IgD-negative memory B cell (primary cell): ENCODE measurements at regions not wholly inside any gene's neighbourhood (a gene's known extent, or its start where the extent isn't known, plus 50 kb on each side); places are given as distances from the start of the nearest gene placed in this dataset.
"Not testable (repeated sequence)": the region's sequence is repeated elsewhere in the genome, so short reads cannot be mapped to it uniquely, and the experiment has no call there.

ENCODE experiments used
- H3K27ac Mint-ChIP-seq, 3 donors: one replicate each; pipeline ENCODE4 v1.8.0; 2020 to 2022; ENCODE audit warnings: mild to moderate bottlenecking in 3 of 3, mixed read lengths in 3 of 3, moderate library complexity in 1 of 3
- H3K27me3 Mint-ChIP-seq: one replicate; pipeline ENCODE4 v1.8.0; 2021; ENCODE audit warnings: mixed read lengths
- H3K36me3 Mint-ChIP-seq: one replicate; pipeline ENCODE4 v1.8.0; 2020; ENCODE audit warnings: mild to moderate bottlenecking, mixed read lengths
- H3K4me1 Mint-ChIP-seq, 3 donors: one replicate each; pipeline ENCODE4 v1.8.0; 2020 to 2022; ENCODE audit warnings: mixed read lengths in 3 of 3, mild to moderate bottlenecking in 1 of 3
- H3K4me3 Mint-ChIP-seq, 4 donors: one replicate each; pipeline ENCODE4 v1.8.0; 2020 to 2022; ENCODE audit warnings: mild to moderate bottlenecking in 4 of 4, mixed read lengths in 4 of 4, moderate library complexity in 3 of 4
- H3K9me3 Mint-ChIP-seq, 3 donors: one replicate each; pipeline ENCODE4 v1.8.0; 2020 to 2021; ENCODE audit warnings: mixed read lengths in 3 of 3, mild to moderate bottlenecking in 1 of 3

DNA sequence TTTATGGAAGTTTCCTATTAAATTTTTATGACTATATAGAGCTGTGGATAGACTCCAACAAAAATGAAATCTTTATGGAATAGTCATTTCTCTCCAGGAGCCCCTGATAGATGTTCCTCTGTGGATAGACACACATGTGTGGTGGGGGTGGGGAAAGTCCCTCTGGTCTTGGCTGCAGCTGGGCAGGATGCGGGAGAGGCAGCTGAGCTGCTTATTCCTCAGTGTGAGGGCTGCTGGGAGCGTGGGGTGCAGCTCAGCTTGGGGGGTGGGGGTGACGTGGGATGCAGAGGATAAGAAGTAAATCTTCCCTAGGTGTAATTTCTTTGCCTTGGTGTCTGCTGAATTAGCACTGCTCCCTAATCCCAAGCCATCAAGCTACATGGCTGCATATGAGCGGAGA is 192.8 kb upstream of the PLGLB2 start:
- not testable (repeated sequence) for H3K27ac Mint-ChIP-seq, H3K27me3 Mint-ChIP-seq, H3K36me3 Mint-ChIP-seq, H3K4me3 Mint-ChIP-seq, H3K9me3 Mint-ChIP-seq, H3K4me1 Mint-ChIP-seq

DNA sequence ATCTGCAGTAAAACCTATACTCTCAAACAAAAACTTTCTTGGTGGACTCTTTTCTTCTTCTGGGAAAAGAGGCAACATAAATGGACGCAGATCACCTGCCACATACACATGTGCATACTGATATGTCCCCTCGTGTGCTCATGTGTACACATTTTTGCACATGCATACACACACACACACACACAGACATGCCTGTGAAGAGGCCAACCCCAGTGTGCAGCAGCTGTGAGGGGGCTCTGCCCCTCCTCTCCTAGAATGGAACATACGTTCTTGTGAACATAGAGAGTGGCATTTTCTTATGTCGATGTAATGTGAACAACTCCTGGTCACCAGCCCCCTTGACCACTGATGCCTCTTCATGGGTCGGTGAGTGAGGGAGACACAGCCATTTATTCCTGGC is 188.9 kb upstream of the PLGLB2 start:
- H3K4me1 Mint-ChIP-seq, H3K36me3 Mint-ChIP-seq, H3K9me3 Mint-ChIP-seq, H3K27ac Mint-ChIP-seq, H3K27me3 Mint-ChIP-seq, H3K4me3 Mint-ChIP-seq: not testable (repeated sequence)

DNA sequence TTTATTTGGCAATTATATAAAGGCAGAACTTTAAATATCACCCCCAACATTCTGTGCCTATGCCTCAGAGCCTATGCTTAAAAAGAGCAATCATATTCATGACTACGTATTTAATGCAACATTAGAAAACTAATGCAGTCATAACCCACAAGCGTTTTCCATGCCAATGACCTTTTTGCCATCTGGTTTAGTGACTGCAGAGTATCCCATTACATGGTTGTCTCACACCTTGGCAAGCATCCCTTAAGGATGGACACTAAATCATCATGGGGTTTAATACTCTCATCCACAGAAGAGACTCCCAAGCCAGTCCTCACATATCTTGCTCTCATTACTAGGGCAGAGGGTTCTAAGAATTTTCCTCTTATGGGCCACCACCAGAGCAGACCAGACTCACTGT is 188.2 kb upstream of the PLGLB2 start:
- H3K27ac Mint-ChIP-seq, H3K27me3 Mint-ChIP-seq, H3K9me3 Mint-ChIP-seq, H3K4me1 Mint-ChIP-seq, H3K36me3 Mint-ChIP-seq, H3K4me3 Mint-ChIP-seq: not testable (repeated sequence)

DNA sequence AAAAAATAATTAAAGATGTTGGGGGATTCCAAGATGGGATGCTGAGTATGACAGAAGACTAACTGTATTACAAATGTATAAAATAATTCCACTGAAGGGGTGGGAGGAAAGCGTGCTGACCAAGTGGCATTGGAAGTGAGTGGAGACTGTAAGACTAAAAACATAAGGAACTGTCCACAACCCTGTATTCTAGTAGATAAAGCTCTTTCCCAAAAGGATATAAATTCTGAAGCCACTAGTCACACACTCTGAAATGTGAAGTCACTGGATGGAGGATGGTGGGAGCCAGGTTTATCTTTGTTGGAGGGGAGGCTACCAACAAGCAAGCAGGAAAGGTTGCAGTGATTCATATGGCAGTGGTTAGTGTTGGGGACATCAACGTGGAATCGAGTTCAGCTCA is 182.8 kb upstream of the PLGLB2 start:
- H3K27ac Mint-ChIP-seq, H3K27me3 Mint-ChIP-seq, H3K36me3 Mint-ChIP-seq, H3K4me1 Mint-ChIP-seq, H3K4me3 Mint-ChIP-seq, H3K9me3 Mint-ChIP-seq: not testable (repeated sequence)

DNA sequence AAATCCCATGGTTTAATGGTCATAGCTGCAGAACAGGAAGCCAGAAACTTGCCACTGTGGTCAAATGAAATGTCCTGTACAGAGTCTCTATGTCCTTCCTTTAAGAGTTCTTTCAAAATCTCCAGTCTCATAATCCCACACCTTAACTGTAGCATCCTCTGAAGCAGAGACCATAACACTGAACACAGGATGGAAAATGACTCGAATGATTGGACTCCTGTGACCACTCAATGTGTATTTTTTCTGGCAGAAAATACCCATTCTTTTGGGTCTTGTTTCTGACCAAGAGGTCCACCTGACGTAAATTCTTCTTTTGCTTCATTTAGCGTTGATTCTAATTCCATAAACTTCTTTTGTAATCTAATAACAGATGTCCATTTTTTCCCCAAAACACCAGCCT is 181.4 kb upstream of the PLGLB2 start:
- H3K4me1 Mint-ChIP-seq, H3K27me3 Mint-ChIP-seq, H3K9me3 Mint-ChIP-seq, H3K4me3 Mint-ChIP-seq, H3K27ac Mint-ChIP-seq, H3K36me3 Mint-ChIP-seq: not testable (repeated sequence)

DNA sequence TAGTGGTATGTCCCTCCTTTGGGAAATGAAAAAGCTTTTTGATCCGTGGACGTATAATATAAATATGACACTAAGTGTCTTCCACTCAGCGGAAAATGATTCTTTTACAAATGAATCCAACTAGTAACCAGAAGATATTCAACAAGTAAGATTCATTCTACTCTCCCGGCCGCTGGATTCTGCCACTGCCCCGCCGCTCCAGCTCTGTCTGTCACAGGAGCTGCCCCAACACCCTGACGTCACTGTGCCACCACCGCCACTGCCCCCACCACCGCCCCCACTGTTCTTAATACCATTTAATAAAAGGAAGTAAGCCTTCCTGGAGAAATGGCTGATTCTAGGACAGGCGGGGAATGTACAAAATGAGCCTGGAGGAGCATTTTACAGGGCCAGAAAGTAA is 180.8 kb upstream of the PLGLB2 start:
- H3K4me1 Mint-ChIP-seq, H3K9me3 Mint-ChIP-seq, H3K27me3 Mint-ChIP-seq, H3K27ac Mint-ChIP-seq, H3K4me3 Mint-ChIP-seq, H3K36me3 Mint-ChIP-seq: not testable (repeated sequence)

- H3K4me3 Mint-ChIP-seq, H3K36me3 Mint-ChIP-seq, H3K27ac Mint-ChIP-seq, H3K9me3 Mint-ChIP-seq, H3K27me3 Mint-ChIP-seq, H3K4me1 Mint-ChIP-seq: not testable (repeated sequence)
Measured at GRCh38 chr2:87567912-87568311, 180.0 kb upstream of the PLGLB2 start.

GRCh38 chr2:87568554-87569278 is 179.2 kb upstream of the PLGLB2 start:
- not testable (repeated sequence) for H3K4me1 Mint-ChIP-seq, H3K27ac Mint-ChIP-seq, H3K36me3 Mint-ChIP-seq, H3K9me3 Mint-ChIP-seq, H3K27me3 Mint-ChIP-seq, H3K4me3 Mint-ChIP-seq

DNA sequence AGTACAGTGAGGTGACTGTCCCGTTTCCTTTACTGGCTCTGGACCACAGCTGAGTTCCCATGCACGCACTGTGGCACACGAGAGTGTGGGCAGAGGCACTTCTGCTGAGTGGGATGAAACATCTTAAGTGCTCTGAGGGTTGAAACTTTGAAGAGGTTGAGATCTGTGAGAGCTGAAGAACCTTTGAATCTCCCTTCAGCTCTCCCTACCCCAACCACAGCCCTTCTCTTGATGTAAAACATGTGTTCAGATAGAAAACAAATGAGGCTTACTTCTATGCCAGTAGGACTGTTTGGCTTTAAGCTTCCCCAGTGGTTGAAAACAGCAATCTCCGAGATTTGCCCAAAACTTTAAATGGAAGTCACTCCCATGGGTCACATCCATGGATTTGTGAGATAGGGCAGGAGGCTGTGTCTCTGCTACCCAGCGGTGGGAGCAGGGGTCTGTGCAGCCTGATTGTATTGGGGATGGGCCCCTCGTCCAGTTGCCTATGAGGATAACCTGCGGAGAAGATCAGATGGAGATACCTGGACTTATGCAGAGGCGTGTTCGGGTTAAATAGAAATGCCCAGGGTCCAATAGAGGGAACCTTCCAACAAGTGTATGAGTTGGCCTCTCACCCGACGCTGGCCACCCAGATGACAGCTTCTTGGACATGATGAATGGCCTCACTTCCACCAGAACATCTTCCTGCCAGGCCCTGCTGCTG is 178.0 kb upstream of the PLGLB2 start:
- H3K27me3 Mint-ChIP-seq, H3K27ac Mint-ChIP-seq, H3K9me3 Mint-ChIP-seq, H3K4me3 Mint-ChIP-seq, H3K4me1 Mint-ChIP-seq, H3K36me3 Mint-ChIP-seq: not testable (repeated sequence)

DNA sequence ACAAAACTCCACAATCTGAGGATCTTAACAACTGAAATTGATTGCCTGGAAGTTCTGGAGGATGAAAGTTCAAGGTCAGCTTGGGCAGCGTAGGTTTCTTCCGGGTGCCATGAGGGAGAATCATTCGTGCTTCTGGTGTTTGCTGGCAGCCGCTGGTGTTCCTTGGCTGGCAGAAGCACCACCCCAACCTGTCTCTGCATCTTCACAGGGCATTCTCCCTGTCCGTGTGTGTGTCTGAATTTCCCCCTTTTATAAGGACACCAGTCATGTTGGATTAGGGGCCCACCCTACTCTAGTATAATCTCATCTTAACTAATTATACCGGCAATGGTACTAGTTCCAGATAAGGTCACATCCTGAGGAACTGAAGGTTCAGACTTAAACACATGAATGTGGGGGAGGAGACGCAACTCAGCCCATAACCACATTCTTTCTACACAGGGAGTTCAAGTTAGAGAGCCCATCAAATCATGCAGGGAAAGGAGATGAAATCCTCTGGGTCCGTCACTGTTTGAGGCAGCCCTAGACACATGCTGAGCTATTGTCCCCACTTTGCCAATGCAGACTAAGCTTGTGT is 175.9 kb upstream of the PLGLB2 start:
- H3K27me3 Mint-ChIP-seq = not testable (repeated sequence)

GRCh38 chr2:87572906-87573305 is 175.0 kb upstream of the PLGLB2 start:
- not testable (repeated sequence) for H3K4me1 Mint-ChIP-seq, H3K27ac Mint-ChIP-seq, H3K27me3 Mint-ChIP-seq, H3K9me3 Mint-ChIP-seq, H3K4me3 Mint-ChIP-seq, H3K36me3 Mint-ChIP-seq

More for the DNA sequence above, 175.9 kb upstream of the PLGLB2 start:
- not testable (repeated sequence) for H3K4me3 Mint-ChIP-seq, H3K36me3 Mint-ChIP-seq, H3K4me1 Mint-ChIP-seq, H3K9me3 Mint-ChIP-seq, H3K27ac Mint-ChIP-seq

DNA sequence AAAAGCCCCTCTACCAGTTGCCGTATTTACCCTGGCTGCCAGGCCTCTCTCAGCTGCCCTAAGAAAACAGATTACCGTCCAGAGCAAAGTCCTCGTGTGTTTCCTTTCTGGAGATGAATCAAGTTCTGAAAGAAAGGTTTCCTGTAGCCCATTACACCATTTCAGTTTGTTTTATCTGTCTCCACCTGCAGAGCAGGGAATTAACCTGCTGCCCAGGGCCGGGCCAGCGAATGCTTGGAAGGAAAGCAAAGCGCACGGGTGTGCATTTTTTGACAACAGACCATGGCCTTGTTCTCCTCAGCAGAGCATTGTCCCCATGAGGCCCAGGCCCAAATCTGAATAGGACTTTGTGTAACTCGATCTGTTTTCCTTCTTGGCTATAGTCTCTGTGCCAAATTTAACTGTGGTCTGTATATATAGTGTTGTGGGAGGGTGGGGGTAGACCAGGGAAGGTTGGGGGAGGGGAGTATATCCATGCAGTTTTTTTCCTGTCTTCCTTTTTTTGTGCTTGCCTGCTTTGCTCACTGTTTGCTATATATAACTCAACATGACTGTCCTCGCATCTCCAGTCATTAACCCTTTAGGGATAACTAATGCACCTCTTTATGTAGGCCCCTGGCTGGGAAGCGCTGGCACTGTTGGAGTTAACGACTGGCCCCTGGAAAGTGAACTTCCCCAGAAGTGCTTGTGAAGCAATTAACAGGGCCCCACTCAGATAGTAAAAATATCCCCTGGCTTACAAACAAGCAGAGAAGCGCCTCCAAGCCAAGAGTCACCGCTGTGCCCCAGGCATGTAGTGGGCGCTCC is 174.3 kb upstream of the PLGLB2 start:
- H3K27me3 Mint-ChIP-seq, H3K36me3 Mint-ChIP-seq, H3K4me3 Mint-ChIP-seq, H3K9me3 Mint-ChIP-seq, H3K4me1 Mint-ChIP-seq, H3K27ac Mint-ChIP-seq: not testable (repeated sequence)

DNA sequence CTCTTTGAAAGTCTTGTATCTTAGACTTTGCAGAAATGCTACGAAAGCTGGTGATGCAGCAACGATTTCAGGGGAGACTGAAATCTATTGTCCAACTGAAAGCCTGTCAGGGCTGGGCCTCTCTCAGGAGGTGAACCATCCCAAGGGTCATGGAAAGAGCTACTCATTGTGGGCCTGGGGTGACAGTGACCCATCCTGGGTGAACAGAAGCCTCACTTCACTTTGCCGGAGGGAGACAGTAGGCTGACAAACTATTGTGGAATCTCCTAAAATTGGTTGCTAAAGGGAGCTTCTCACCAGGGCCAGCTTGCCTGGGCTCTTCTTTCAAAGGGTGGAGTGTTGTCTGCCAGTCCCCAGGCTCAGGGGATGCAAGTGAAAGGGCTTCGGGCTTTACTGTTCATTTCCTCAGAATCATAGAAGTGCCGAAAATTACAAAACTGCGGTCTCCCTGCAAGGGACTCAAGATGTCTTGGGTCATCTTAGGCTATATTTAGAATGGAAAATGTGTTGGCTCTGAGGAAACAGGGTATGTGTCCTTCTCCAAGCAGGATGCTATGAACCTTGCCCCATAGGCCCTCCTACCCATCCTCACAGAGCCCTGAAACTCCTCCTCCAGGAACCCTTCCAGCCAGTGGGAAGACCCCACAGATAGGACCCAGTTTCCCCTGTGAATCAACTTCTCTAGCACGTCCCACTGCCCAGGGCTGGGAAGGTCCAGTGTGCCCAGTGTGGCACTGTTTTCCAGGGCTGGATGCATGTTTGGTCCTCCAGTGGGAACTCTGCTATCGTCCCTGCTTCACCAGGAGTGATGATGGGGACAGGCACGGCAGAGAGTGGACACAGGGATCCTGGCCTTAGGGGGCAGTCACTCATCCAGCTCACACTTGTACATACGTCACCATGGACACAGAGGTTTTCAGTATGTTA is 173.4 kb upstream of the PLGLB2 start:
- not testable (repeated sequence) for H3K27ac Mint-ChIP-seq, H3K4me1 Mint-ChIP-seq, H3K27me3 Mint-ChIP-seq, H3K36me3 Mint-ChIP-seq, H3K4me3 Mint-ChIP-seq, H3K9me3 Mint-ChIP-seq

DNA sequence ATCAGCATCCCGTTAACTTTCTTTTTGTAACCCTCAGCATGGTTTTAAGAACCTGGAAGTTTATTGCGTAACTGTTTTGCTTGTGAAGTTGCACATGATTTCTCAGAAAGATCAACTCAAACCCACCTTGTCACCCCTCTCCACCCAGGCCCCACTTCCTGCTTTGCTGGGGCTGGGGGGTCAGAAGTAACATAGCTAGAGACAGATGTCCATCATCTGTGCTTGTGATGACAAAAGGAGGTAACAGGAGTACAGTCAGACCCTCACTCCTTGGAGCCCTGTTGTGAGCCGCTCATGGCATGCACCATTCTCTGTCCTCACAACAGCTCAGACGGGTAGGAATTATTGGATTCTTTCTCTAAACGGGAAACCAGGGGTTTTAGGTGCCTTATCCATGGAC is 172.7 kb upstream of the PLGLB2 start:
- not testable (repeated sequence) for H3K27ac Mint-ChIP-seq, H3K4me3 Mint-ChIP-seq

DNA sequence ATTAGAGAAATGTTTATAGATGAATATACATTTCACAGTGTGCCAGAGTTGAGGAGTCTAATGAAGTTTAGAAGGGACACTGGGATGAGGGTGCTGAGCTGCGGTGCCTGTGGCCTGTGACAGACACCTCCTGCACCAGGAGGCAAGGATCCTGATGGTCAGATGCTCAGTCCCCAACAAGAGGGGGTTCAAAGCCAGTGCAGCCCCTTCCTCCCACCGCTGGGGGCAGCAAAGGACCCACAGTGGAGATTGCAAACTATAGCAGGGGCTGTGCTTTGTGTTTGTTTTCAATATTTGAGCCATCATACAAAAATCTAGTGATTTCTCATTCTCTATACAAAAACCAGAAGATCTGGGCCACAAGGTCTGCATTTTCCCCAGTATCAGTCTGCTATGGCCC is 170.5 kb upstream of the PLGLB2 start:
- not testable (repeated sequence) for H3K4me1 Mint-ChIP-seq, H3K4me3 Mint-ChIP-seq, H3K27me3 Mint-ChIP-seq, H3K9me3 Mint-ChIP-seq, H3K36me3 Mint-ChIP-seq, H3K27ac Mint-ChIP-seq

More for the DNA sequence above, 172.7 kb upstream of the PLGLB2 start:
- not testable (repeated sequence) for H3K4me1 Mint-ChIP-seq, H3K27me3 Mint-ChIP-seq, H3K9me3 Mint-ChIP-seq, H3K36me3 Mint-ChIP-seq
